K562 (cell line): ENCODE measurements at regions not wholly inside any gene's neighbourhood (a gene's known extent, or its start where the extent isn't known, plus 50 kb on each side); places are given as distances from the start of the nearest gene placed in this dataset.

Experiments
- ATAC-seq: fragments of 200-7000 bp; cut with Tn5 transposase; 3 replicates; pipeline ENCODE4 v1.9.1; 2020; ENCODE audit warnings: moderate library complexity
- BruUV-seq: library from RNA; stranded (reverse); fragments of 400-500 nt; replicated peaks from 2 replicates; lab custom pipeline; 2021; lab: Mats Ljungman, UMichigan
- CTCF ChIA-PET: fragments of 300-600 bp; formaldehyde crosslinking; extraction: SDS; loops from one replicate; lab custom pipeline; 2021; ENCODE audit warnings: low intra/inter-chr PET ratio; lab: Yijun Ruan, JAX
- POLR2A ChIA-PET: fragments of 300-600, 350-650 bp; sonication (Branson Sonifier 250); formaldehyde crosslinking; extraction: SDS; loops from one replicate; lab custom pipeline; 2021; ENCODE audit warnings: antibody characterized with exemption, inconsistent platforms; lab: Yijun Ruan, JAX
- DNase-seq, 4 experiments: peaks; one replicate each; pipeline versions ENCODE4 v3.0.0 to v3.0.0-alpha.2; 2011 to 2018; ENCODE audit warnings: low spot score in 3 of 4, mixed read lengths in 3 of 4; ENCODE audit errors: extremely low read depth in 1 of 4
- FAIRE-seq: peaks from 2 replicates; lab custom pipeline; 2011; peaks lifted over from hg19 to GRCh38; lab: Jason Lieb, UNC
- H2AFZ ChIP-seq: 2 replicates; pipeline ENCODE4 v1.6.0; 2011; ENCODE audit warnings: low read depth, low read length, control low read depth, inconsistent platforms
- H3K27ac ChIP-seq: fragments of 200-600 bp; 3 replicates; pipeline ENCODE4 v1.8.0; 2011; ENCODE audit warnings: low read depth, mild to moderate bottlenecking, control low read depth, inconsistent platforms, low read length, moderate library complexity, mixed read lengths; ENCODE audit errors: extremely low read depth
- H3K27me3 ChIP-seq, 2 experiments: fragments of 300-600 bp in 1 of 2; 2 replicates in 1 of 2; 3 replicates in 1 of 2; pipeline versions ENCODE4 v1.6.0 to v1.8.0; 2011; ENCODE audit warnings: inconsistent platforms in 2 of 2, low read length in 2 of 2, mild to moderate bottlenecking in 1 of 2, mixed read lengths in 1 of 2, moderate library complexity in 1 of 2; ENCODE audit not compliant: control insufficient read depth in 2 of 2, insufficient read depth in 2 of 2
- H3K36me3 ChIP-seq: fragments of 300-600 bp; 3 replicates; pipeline ENCODE4 v1.8.0; 2011; ENCODE audit warnings: mild to moderate bottlenecking, low read length, inconsistent platforms; ENCODE audit not compliant: control insufficient read depth, insufficient read depth
- H3K4me1 ChIP-seq, 2 experiments: fragments of 200-600 bp in 1 of 2; replicated peaks in 1 of 2; 2 replicates in 1 of 2; 3 replicates in 1 of 2; pipeline versions ENCODE4 v1.5.1 to v1.8.0; 2011; ENCODE audit warnings: inconsistent platforms in 2 of 2, low read length in 2 of 2, mild to moderate bottlenecking in 1 of 2, mixed read lengths in 1 of 2, moderate library complexity in 1 of 2; ENCODE audit not compliant: control insufficient read depth in 2 of 2, insufficient read depth in 2 of 2
- H3K4me2 ChIP-seq: 2 replicates; pipeline ENCODE4 v1.6.1; 2011; ENCODE audit warnings: low read length, control low read depth, inconsistent platforms, mixed read lengths; ENCODE audit not compliant: insufficient read depth
- H3K4me3 ChIP-seq: fragments of 200-600 bp; sonication (generic), shearing (Covaris generic); 2 replicates; pipeline ENCODE4 v1.5.1; 2016; ENCODE audit warnings: control low read depth, inconsistent platforms
- H3K79me2 ChIP-seq: fragments of 200-600 bp; 3 replicates; pipeline ENCODE4 v1.8.0; 2011; ENCODE audit warnings: low read length, inconsistent platforms; ENCODE audit not compliant: control insufficient read depth, insufficient read depth
- H3K9ac ChIP-seq, 2 experiments: 2 replicates each; pipeline versions ENCODE4 v1.6.0 to v1.6.1; 2011; ENCODE audit warnings: low read depth in 2 of 2, low read length in 2 of 2, control low read depth in 1 of 2, inconsistent platforms in 1 of 2, mild to moderate bottlenecking in 1 of 2, mixed read lengths in 1 of 2; ENCODE audit not compliant: insufficient read depth in 1 of 2
- H3K9me1 ChIP-seq: one replicate; pipeline ENCODE4 v1.6.0; 2011; ENCODE audit warnings: inconsistent platforms, mild to moderate bottlenecking, low read length, moderate library complexity; ENCODE audit not compliant: control insufficient read depth, insufficient read depth
- H3K9me3 ChIP-seq: replicated peaks from 2 replicates; pipeline ENCODE4 v1.5.1; 2011; ENCODE audit warnings: low read depth, low read length, inconsistent platforms; ENCODE audit not compliant: control insufficient read depth, insufficient read depth
- H4K20me1 ChIP-seq: replicated peaks from 2 replicates; pipeline ENCODE4 v1.6.1; 2011; ENCODE audit warnings: low read length, inconsistent platforms, mixed read lengths; ENCODE audit not compliant: control insufficient read depth, insufficient read depth
- DDX20 ChIP-seq: fragments of 450-650 bp; IDR thresholded peaks from 2 replicates; pipeline ENCODE4 v1.6.1; 2016; ENCODE audit warnings: missing genetic modification characterization, low read depth, mild to moderate bottlenecking, missing compliant biosample characterization, moderate library complexity
- GTF2F1 ChIP-seq: IDR thresholded peaks from 2 replicates; pipeline ENCODE4 v1.6.1; 2011; ENCODE audit warnings: low read depth, low read length, improper control_type of control experiment
- HINFP ChIP-seq: fragments of 450-650 bp; conservative IDR thresholded peaks from 2 replicates; pipeline ENCODE4 v1.6.1; 2016; ENCODE audit warnings: missing genetic modification characterization, low read depth, mild to moderate bottlenecking, control low read depth, missing compliant biosample characterization
- WGBS: fragments of 100-300 bp; shearing (Covaris generic); methylation state at CpG from one replicate; pipeline ENCODE4 v1.1.6; 2016; ENCODE audit warnings: low coverage, mixed read lengths; ENCODE audit not compliant: insufficient coverage; ENCODE audit errors: missing lambda C conversion rate; 5-methylcytosine and 5-hydroxymethylcytosine counted together
- in situ Hi-C: fragments of 300-500 bp; cut with MboI; formaldehyde crosslinking; loops from 4 replicates; pipeline ENCODE4 v1.15.0; 2018; ENCODE audit warnings: inconsistent platforms, mixed read lengths
- intact Hi-C: fragments of 100-400 bp; cut with micrococcal nuclease; formaldehyde crosslinking; loops from 2 replicates; pipeline ENCODE4 v1.14.2; 2022

GRCh38 chr2:123895651-123896050, 129.4 kb upstream of the CNTNAP5 start:
- H3K4me2 ChIP-seq: no peak overlapping the region
- no peak overlapping the region for H3K4me3 ChIP-seq
- no peak for ATAC-seq
- intact Hi-C loops: no loop called here
- ChIA-PET CTCF (no interaction called here), POLR2A (no interaction called here)
- H3K36me3 ChIP-seq: no peaks in the 10 kb centered on the region
- 0% methylated on average over 2 of the region's 2 CpGs for WGBS
- no peak for TF ChIP-seq DDX20 (tag)
- no peaks in the 10 kb centered on the region for H3K79me2 ChIP-seq
- no peaks in the 10 kb centered on the region for H4K20me1 ChIP-seq
- H3K9ac ChIP-seq: no peak overlapping the region
- H3K9me1 ChIP-seq: no peaks in the 10 kb centered on the region
- in situ Hi-C loops: no loop called here
- no peak overlapping the region for H3K27ac ChIP-seq
- DNase-seq: no peak
- no TSS peak for BruUV-seq
- FAIRE-seq: no peak
- no peaks in the 10 kb centered on the region for H3K27me3 ChIP-seq
- H2AFZ ChIP-seq: no peak overlapping the region
- H3K9me3 ChIP-seq: no peaks in the 10 kb centered on the region
- H3K4me1 ChIP-seq: no peaks in the 10 kb centered on the region

- Histone ChIP-seq H4K20me1 (no peaks in the 10 kb centered on the region), H2AFZ (no peak overlapping the region), H3K9me3 (no peaks in the 10 kb centered on the region), H3K9ac (no peak overlapping the region), H3K27ac (no peak overlapping the region), H3K79me2 (no peaks in the 10 kb centered on the region), H3K36me3 (no peaks in the 10 kb centered on the region), H3K4me3 (no peak overlapping the region), H3K4me1 (no peaks in the 10 kb centered on the region), H3K9me1 (no peaks in the 10 kb centered on the region), H3K27me3 (no peaks in the 10 kb centered on the region)
- 0% methylated on average over 3 of the region's 3 CpGs for WGBS
- POLR2A ChIA-PET: no interaction called here
- DNase-seq (no peak), ATAC-seq (no peak), FAIRE-seq (no peak)
- in situ Hi-C loops: no loop called here
- intact Hi-C loops: no loop called here
- CTCF ChIA-PET: no interaction called here
- no TSS peak for BruUV-seq
- no peak for TF ChIP-seq GTF2F1
- no peak for TF ChIP-seq HINFP (tag)
- TF ChIP-seq, all 486 proteins: peak for 0
- no peak overlapping the region for H3K4me2 ChIP-seq
Observed at GRCh38 chr2:123901256-123901655, 123.8 kb upstream of the CNTNAP5 start.
